ENCODE measurements at regions not wholly inside any gene's neighbourhood (a gene's known extent, or its start where the extent isn't known, plus 50 kb on each side); places are given as distances from the start of the nearest gene placed in this dataset.
"Not testable (repeated sequence)": the region's sequence is repeated elsewhere in the genome, so short reads cannot be mapped to it uniquely, and the experiment has no call there.

- no peak overlapping the region for H3K4me3 ChIP-seq (ENCODE audit: low read length)
- H3K4me2 ChIP-seq (ENCODE audit: low read depth, low read length, poor library complexity, severe bottlenecking) = no peak overlapping the region
- no peaks in the 10 kb centered on the region; the same call in 1 of the 2 replicates for H3K36me3 ChIP-seq (ENCODE audit: insufficient read depth, low read length)
- no peak overlapping the region for H3K27ac ChIP-seq (ENCODE audit: low read length)
- no peak for DNase-seq
- no peak overlapping the region for H2AFZ ChIP-seq (ENCODE audit: low read length)
- H3K9me2 ChIP-seq (replicated peaks; ENCODE audit: insufficient read depth, low read length) = no peaks in the 10 kb centered on the region
- H3K9ac ChIP-seq (ENCODE audit: low read length) = no peak overlapping the region
- H3K9me3 ChIP-seq (ENCODE audit: low read length) = no peaks in the 10 kb centered on the region
- H3K27me3 ChIP-seq (ENCODE audit: low read length) = no peaks in the 10 kb centered on the region
- H3K79me2 ChIP-seq (ENCODE audit: low read length) = no peaks in the 10 kb centered on the region
- no peaks in the 10 kb centered on the region for H4K20me1 ChIP-seq (ENCODE audit: insufficient read depth, low read depth, low read length)
- peaks cover 27% of the 10 kb centered on the region for H3K4me1 ChIP-seq (ENCODE audit: low read length)
Measured at GRCh38 chr5:112535356-112535755, 116.3 kb upstream of the EPB41L4A start.

GRCh38 chr5:112544558-112544957 is 125.5 kb upstream of the EPB41L4A start:
- not testable (repeated sequence) for H3K4me3 ChIP-seq (ENCODE audit: low read length); H3K27me3 ChIP-seq (ENCODE audit: low read length); H3K36me3 ChIP-seq (ENCODE audit: insufficient read depth, low read length); H2AFZ ChIP-seq (ENCODE audit: low read length); H4K20me1 ChIP-seq (ENCODE audit: insufficient read depth, low read depth, low read length); DNase-seq; H3K79me2 ChIP-seq (ENCODE audit: low read length); H3K27ac ChIP-seq (ENCODE audit: low read length); H3K9me3 ChIP-seq (ENCODE audit: low read length); H3K9me2 ChIP-seq (replicated peaks; ENCODE audit: insufficient read depth, low read length); H3K9ac ChIP-seq (ENCODE audit: low read length); H3K4me2 ChIP-seq (ENCODE audit: low read depth, low read length, poor library complexity, severe bottlenecking)
- peaks cover 14% of the 10 kb centered on the region for H3K4me1 ChIP-seq (ENCODE audit: low read length)

GRCh38 chr5:112546946-112547592 is 128.0 kb upstream of the EPB41L4A start:
- DNase-seq = no peak
- Histone ChIP-seq H3K9me3 (ENCODE audit: low read length) (no peaks in the 10 kb centered on the region), H3K9ac (ENCODE audit: low read length) (no peak overlapping the region), H3K4me2 (ENCODE audit: low read depth, low read length, poor library complexity, severe bottlenecking) (no peak overlapping the region), H3K27me3 (ENCODE audit: low read length) (no peaks in the 10 kb centered on the region), H3K27ac (ENCODE audit: low read length) (no peak overlapping the region), H3K4me3 (ENCODE audit: low read length) (no peak overlapping the region), H3K36me3 (ENCODE audit: insufficient read depth, low read length) (no peaks in the 10 kb centered on the region; the same call in 1 of the 2 replicates), H3K9me2 (replicated peaks; ENCODE audit: insufficient read depth, low read length) (no peaks in the 10 kb centered on the region), H4K20me1 (ENCODE audit: insufficient read depth, low read depth, low read length) (no peaks in the 10 kb centered on the region), H3K4me1 (ENCODE audit: low read length) (peaks cover 39% of the 10 kb centered on the region), H3K79me2 (ENCODE audit: low read length) (no peaks in the 10 kb centered on the region), H2AFZ (ENCODE audit: low read length) (no peak overlapping the region)

GRCh38 chr5:112548246-112548881 is 129.3 kb upstream of the EPB41L4A start:
- H3K4me3 ChIP-seq (ENCODE audit: low read length) = no peak overlapping the region
- H4K20me1 ChIP-seq (ENCODE audit: insufficient read depth, low read depth, low read length) = no peaks in the 10 kb centered on the region
- H3K4me1 ChIP-seq (ENCODE audit: low read length) = peaks cover 52% of the 10 kb centered on the region
- no peaks in the 10 kb centered on the region for H3K9me2 ChIP-seq (replicated peaks; ENCODE audit: insufficient read depth, low read length)
- H3K4me2 ChIP-seq (ENCODE audit: low read depth, low read length, poor library complexity, severe bottlenecking) = peak overlapping the region; percentile 67
- no peak overlapping the region for H3K9ac ChIP-seq (ENCODE audit: low read length)
- no peaks in the 10 kb centered on the region for H3K27me3 ChIP-seq (ENCODE audit: low read length)
- no peak overlapping the region for H3K27ac ChIP-seq (ENCODE audit: low read length)
- H3K79me2 ChIP-seq (ENCODE audit: low read length) = no peaks in the 10 kb centered on the region
- no peaks in the 10 kb centered on the region; the same call in 1 of the 2 replicates for H3K36me3 ChIP-seq (ENCODE audit: insufficient read depth, low read length)
- no peak overlapping the region for H2AFZ ChIP-seq (ENCODE audit: low read length)
- H3K9me3 ChIP-seq (ENCODE audit: low read length) = no peaks in the 10 kb centered on the region
- DNase-seq = no peak

- H2AFZ ChIP-seq (ENCODE audit: low read length) = peak overlapping the region; percentile 64
- H3K79me2 ChIP-seq (ENCODE audit: low read length) = no peaks in the 10 kb centered on the region
Measured at GRCh38 chr5:112549127-112549526, 130.1 kb upstream of the EPB41L4A start.

GRCh38 chr5:112549605-112550166 is 130.6 kb upstream of the EPB41L4A start:
- DNase-seq = peak; percentile 64
- Histone ChIP-seq H3K36me3 (ENCODE audit: insufficient read depth, low read length) (no peaks in the 10 kb centered on the region), H3K9ac (ENCODE audit: low read length) (peak overlapping the region; percentile 55), H2AFZ (ENCODE audit: low read length) (peak overlapping the region; percentile 64), H3K4me3 (ENCODE audit: low read length) (peak overlapping the region; percentile 44; the same call in 1 of the 2 replicates), H4K20me1 (ENCODE audit: insufficient read depth, low read depth, low read length) (no peaks in the 10 kb centered on the region), H3K4me2 (ENCODE audit: low read depth, low read length, poor library complexity, severe bottlenecking) (peak overlapping the region; percentile 67), H3K4me1 (ENCODE audit: low read length) (peaks cover 65% of the 10 kb centered on the region), H3K27me3 (ENCODE audit: low read length) (no peaks in the 10 kb centered on the region), H3K27ac (ENCODE audit: low read length) (peak overlapping the region; percentile 99), H3K9me2 (replicated peaks; ENCODE audit: insufficient read depth, low read length) (no peaks in the 10 kb centered on the region), H3K79me2 (ENCODE audit: low read length) (no peaks in the 10 kb centered on the region), H3K9me3 (ENCODE audit: low read length) (no peaks in the 10 kb centered on the region)

More at GRCh38 chr5:112549127-112549526, 130.1 kb upstream of the EPB41L4A start:
- H3K36me3 ChIP-seq (ENCODE audit: insufficient read depth, low read length) = no peaks in the 10 kb centered on the region; the same call in 1 of the 2 replicates
- H4K20me1 ChIP-seq (ENCODE audit: insufficient read depth, low read depth, low read length) = no peaks in the 10 kb centered on the region
- no peak for DNase-seq
- H3K4me1 ChIP-seq (ENCODE audit: low read length) = peaks cover 60% of the 10 kb centered on the region
- peak overlapping the region; percentile 55 for H3K9ac ChIP-seq (ENCODE audit: low read length)
- peak overlapping the region; percentile 99 for H3K27ac ChIP-seq (ENCODE audit: low read length)
- H3K27me3 ChIP-seq (ENCODE audit: low read length) = no peaks in the 10 kb centered on the region
- peak overlapping the region; percentile 67 for H3K4me2 ChIP-seq (ENCODE audit: low read depth, low read length, poor library complexity, severe bottlenecking)
- H3K9me2 ChIP-seq (replicated peaks; ENCODE audit: insufficient read depth, low read length) = no peaks in the 10 kb centered on the region
- no peaks in the 10 kb centered on the region for H3K9me3 ChIP-seq (ENCODE audit: low read length)
- peak overlapping the region; percentile 44; the same call in 1 of the 2 replicates for H3K4me3 ChIP-seq (ENCODE audit: low read length)

GRCh38 chr5:112551419-112552032 is 132.4 kb upstream of the EPB41L4A start:
- no peaks in the 10 kb centered on the region for H3K36me3 ChIP-seq (ENCODE audit: insufficient read depth, low read length)
- H3K9ac ChIP-seq (ENCODE audit: low read length) = peak overlapping the region; percentile 76
- peak; percentile 92 for DNase-seq
- no peaks in the 10 kb centered on the region for H3K9me2 ChIP-seq (replicated peaks; ENCODE audit: insufficient read depth, low read length)
- H3K4me3 ChIP-seq (ENCODE audit: low read length) = no peak overlapping the region
- H3K9me3 ChIP-seq (ENCODE audit: low read length) = no peaks in the 10 kb centered on the region
- peak overlapping the region; percentile 67 for H3K4me2 ChIP-seq (ENCODE audit: low read depth, low read length, poor library complexity, severe bottlenecking)
- peak overlapping the region; percentile 99 for H3K27ac ChIP-seq (ENCODE audit: low read length)
- H3K4me1 ChIP-seq (ENCODE audit: low read length) = peaks cover 84% of the 10 kb centered on the region
- no peaks in the 10 kb centered on the region for H3K27me3 ChIP-seq (ENCODE audit: low read length)
- H2AFZ ChIP-seq (ENCODE audit: low read length) = peak overlapping the region; percentile 52
- H3K79me2 ChIP-seq (ENCODE audit: low read length) = no peaks in the 10 kb centered on the region
- H4K20me1 ChIP-seq (ENCODE audit: insufficient read depth, low read depth, low read length) = no peaks in the 10 kb centered on the region

- H3K9me3 ChIP-seq (ENCODE audit: low read length) = no peaks in the 10 kb centered on the region
Measured at GRCh38 chr5:112552216-112552615, 133.1 kb upstream of the EPB41L4A start.

More at GRCh38 chr5:112552216-112552615, 133.1 kb upstream of the EPB41L4A start:
- Histone ChIP-seq H3K9ac (ENCODE audit: low read length) (peak overlapping the region; percentile 76), H3K79me2 (ENCODE audit: low read length) (no peaks in the 10 kb centered on the region), H3K27ac (ENCODE audit: low read length) (peak overlapping the region; percentile 99), H3K36me3 (ENCODE audit: insufficient read depth, low read length) (no peaks in the 10 kb centered on the region), H3K9me2 (replicated peaks; ENCODE audit: insufficient read depth, low read length) (no peaks in the 10 kb centered on the region), H2AFZ (ENCODE audit: low read length) (peak overlapping the region; percentile 52; the same call in 1 of the 2 replicates), H3K4me2 (ENCODE audit: low read depth, low read length, poor library complexity, severe bottlenecking) (peak overlapping the region; percentile 51), H3K27me3 (ENCODE audit: low read length) (no peaks in the 10 kb centered on the region), H3K4me1 (ENCODE audit: low read length) (peaks cover 88% of the 10 kb centered on the region), H3K4me3 (ENCODE audit: low read length) (no peak overlapping the region), H4K20me1 (ENCODE audit: insufficient read depth, low read depth, low read length) (no peaks in the 10 kb centered on the region)
- DNase-seq = peak; percentile 48

Data from Karpas-422 (cell line).